Epithelial cell of esophagus (primary cell): ENCODE measurements at regions not wholly inside any gene's neighbourhood (a gene's known extent, or its start where the extent isn't known, plus 50 kb on each side); places are given as distances from the start of the nearest gene placed in this dataset.
A peak's percentile ranks its signal among the peaks of the same experiment; 100 is the strongest.

Experiments used
- DNase-seq: peaks from one replicate; pipeline ENCODE4 v3.0.0; 2010; ENCODE audit warnings: low read depth
- H3K4me3 ChIP-seq: 2 replicates; pipeline ENCODE4 v1.5.1; 2011; ENCODE audit warnings: mild to moderate bottlenecking, low read length, control low read depth
- TF ChIP-seq, protein P1 (sequence below): IDR thresholded peaks from 2 replicates; pipeline ENCODE4 v1.5.1; 2011; ENCODE audit warnings: low read depth, mild to moderate bottlenecking, low read length, control low read depth, inconsistent platforms; ENCODE audit not compliant: insufficient read depth; ENCODE audit errors: missing control alignments

DNA sequence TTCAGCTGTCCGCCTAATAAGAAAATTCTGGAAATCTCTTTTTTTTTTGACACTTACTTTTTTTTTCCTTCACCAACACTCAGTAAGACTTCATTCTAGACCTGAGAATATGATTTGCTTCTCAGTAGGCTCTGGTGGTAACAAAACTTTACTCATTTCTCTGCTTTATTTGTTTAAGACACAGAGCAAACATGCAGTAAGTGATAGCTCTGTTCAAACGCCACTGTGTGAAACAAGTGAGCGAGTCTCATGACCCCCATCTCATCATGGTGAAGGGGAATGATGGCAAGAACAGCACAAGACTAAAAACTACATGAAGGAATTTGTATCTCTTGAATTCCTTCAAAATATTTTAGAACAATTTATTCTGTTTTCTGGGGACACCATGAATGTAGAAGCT lies 541.6 kb upstream of the POU3F2 start:
- TF ChIP-seq, protein P1, sequence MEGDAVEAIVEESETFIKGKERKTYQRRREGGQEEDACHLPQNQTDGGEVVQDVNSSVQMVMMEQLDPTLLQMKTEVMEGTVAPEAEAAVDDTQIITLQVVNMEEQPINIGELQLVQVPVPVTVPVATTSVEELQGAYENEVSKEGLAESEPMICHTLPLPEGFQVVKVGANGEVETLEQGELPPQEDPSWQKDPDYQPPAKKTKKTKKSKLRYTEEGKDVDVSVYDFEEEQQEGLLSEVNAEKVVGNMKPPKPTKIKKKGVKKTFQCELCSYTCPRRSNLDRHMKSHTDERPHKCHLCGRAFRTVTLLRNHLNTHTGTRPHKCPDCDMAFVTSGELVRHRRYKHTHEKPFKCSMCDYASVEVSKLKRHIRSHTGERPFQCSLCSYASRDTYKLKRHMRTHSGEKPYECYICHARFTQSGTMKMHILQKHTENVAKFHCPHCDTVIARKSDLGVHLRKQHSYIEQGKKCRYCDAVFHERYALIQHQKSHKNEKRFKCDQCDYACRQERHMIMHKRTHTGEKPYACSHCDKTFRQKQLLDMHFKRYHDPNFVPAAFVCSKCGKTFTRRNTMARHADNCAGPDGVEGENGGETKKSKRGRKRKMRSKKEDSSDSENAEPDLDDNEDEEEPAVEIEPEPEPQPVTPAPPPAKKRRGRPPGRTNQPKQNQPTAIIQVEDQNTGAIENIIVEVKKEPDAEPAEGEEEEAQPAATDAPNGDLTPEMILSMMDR = no peak
- H3K4me3 ChIP-seq = no peak overlapping the region
- no peak for DNase-seq

DNA sequence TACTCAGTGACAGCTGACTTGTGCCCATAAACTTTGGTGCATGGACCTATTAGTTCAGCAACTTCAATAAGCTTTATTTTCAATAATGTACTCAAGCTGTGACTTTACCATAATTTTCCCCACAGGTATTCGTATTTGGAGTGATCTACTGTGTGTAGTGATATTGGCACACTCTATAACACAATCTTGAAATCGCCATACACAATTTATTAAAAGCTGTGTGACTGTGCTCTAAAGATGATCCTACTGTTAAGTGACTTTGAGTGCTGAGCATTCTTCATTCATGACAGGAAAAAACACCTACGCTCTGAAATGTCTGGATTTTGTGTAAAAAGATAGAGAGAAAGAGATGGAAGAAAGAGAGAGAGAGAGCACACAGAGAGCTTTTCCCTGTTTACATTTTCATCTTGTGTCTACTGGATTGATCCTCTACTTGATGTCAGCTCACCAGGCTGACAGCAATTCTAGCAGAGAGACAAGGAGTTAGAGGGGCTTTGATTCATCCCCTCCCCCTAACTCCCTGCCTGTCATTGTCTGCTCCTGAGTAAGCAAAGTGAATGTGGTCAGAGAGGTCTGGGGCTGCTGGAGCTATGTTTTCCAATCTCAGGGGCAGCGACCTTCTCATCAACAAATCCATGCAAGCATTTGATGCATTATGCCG lies 538.7 kb upstream of the POU3F2 start:
- H3K4me3 ChIP-seq = no peak overlapping the region
- TF ChIP-seq, protein P1 = no peak
- no peak for DNase-seq

DNA sequence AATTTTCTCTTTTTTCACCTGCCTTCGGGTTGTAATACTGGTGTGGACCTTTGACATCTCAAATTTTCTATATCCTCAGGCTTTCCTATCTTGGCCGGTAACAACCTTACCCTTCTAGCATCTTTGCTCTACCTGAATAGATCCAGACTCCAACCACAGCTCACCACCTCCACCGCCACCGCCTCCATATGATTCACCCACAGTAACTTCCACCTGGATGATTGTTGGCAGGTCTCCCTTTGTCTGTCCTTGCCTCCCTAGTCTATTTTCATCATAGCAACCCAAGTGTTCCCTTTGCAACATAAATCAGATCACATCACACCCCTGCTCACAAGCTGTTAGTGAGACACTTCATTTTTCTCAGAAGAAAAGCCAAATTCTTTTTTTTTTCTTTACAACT lies 525.8 kb upstream of the POU3F2 start:
- TF ChIP-seq, protein P1 = no peak
- DNase-seq = peak; percentile 16
- H3K4me3 ChIP-seq = no peak overlapping the region

DNA sequence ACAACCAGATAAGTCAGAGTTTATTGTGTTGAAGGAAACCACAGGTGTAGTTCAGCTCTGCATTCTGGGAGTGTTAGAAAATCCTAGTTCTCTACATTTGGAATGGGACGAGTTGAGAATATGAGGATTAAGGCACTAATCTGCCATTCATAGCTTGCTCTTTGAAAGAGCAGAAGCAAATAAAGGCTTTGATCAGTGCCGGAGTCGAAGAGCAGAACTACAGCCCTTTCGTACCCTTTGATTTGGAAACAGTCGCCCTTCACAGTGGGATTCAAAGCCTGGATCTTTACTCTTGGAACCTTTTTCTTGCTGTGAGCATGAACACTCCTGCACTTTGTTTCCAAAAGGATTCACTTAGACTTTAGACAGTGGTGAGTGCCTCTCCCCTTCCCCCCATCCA lies 523.9 kb upstream of the POU3F2 start:
- H3K4me3 ChIP-seq = no peak overlapping the region
- no peak for DNase-seq
- TF ChIP-seq, protein P1 = no peak

DNA sequence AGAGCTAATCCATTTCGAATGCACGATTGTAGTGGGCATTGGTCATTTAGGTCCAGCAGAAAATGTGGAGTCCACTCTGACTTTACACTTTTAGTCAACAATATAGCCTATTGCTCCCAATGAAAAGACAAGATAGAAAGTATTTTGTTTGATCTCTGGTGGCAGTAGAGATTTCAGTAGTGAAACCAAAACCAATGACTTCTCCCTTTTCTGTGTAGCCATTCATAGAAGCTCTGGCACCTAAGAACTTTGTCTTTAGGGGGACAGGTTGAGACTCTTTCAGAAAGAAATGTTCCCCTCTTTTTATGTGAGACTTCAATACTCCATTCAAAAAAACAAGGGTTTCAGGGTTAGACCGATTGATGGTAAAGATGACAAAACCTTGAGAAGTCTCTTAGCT lies 510.8 kb upstream of the POU3F2 start:
- DNase-seq = no peak
- TF ChIP-seq, protein P1 = no peak
- no peak overlapping the region for H3K4me3 ChIP-seq

DNA sequence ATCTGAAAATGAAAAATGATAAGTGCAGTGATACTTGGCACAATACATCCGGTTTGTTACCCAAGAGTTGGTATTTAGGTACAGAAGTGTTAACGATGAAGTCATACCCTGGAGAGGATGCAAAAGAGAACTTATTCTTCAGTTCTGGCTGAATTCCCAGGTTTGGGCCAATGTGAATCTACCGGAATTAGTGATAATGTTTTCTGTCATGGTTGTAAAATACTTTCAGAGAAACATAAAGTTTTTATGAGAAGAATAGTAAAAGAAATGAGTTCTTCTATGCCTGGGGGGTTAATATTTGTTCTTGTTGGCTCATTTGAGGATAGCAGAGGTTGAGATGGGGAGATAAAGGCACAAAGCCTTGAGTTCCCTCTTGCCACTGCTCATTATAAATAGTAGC lies 509.9 kb upstream of the POU3F2 start:
- DNase-seq = peak; percentile 5
- H3K4me3 ChIP-seq = no peak overlapping the region
- TF ChIP-seq, protein P1 = no peak

DNA sequence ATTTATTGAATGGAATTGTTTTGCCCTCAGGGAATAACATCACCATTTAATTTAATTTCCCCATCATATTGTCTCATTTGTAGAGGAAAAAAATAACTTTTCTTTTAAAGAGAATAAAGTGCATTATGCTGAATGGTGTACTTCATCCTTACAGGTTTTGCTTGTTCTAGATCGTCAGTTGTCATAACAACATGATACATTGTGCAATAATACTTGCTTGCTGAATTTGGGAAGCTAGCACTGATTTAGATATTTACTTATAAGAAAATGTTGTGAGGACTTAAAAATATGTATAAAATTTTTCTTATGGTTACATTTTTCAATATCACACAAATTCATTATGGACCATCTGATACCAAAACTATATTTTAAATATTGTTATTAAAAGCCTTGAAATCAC lies 509.0 kb upstream of the POU3F2 start:
- no peak overlapping the region for H3K4me3 ChIP-seq
- no peak for DNase-seq
- TF ChIP-seq, protein P1 = no peak
